Fibroblast of lung (primary cell): ENCODE measurements at regions not wholly inside any gene's neighbourhood (a gene's known extent, or its start where the extent isn't known, plus 50 kb on each side); places are given as distances from the start of the nearest gene placed in this dataset.

ENCODE experiments used
- CTCF ChIP-seq, 2 donors: IDR thresholded peaks in 1 of 2; conservative IDR thresholded peaks in 1 of 2; 1 replicate in 1 of 2; 2 replicates in 1 of 2; pipeline ENCODE4 v1.5.1; 2011 to 2012; ENCODE audit warnings: low read length in 2 of 2, control low read depth in 1 of 2, inconsistent platforms in 1 of 2, low read depth in 1 of 2, mild to moderate bottlenecking in 1 of 2
- EZH2 ChIP-seq: IDR thresholded peaks from 2 replicates; pipeline ENCODE4 v1.5.1; 2012; ENCODE audit warnings: low read length, control low read depth, mild to moderate bottlenecking; ENCODE audit errors: missing control alignments

DNA sequence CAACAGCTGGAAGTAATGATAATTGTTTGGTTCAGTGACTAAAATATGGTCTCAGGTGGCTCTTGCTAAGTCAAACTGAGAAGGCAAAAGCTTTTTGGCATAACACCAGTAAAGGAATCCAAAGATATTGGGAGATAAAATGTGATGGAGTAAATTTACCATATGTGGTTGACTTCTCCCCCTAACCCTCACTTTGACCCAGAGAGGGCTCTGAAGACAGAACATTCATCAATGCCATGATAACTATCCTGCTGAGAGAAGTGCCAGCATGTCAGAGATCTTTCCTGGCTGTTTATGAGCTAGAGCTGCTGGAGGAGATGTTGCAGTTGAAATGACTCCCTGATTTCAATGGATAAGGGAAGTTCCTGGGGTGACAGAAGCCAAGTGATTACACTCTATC lies 213.4 kb downstream of the SPCS3 start:
- TF ChIP-seq CTCF (conservative IDR thresholded peaks at IDR 0.05 in 1 of 2, IDR thresholded peaks at IDR 0.05 in 1 of 2; ENCODE audit: low read depth in 1 of 2, low read length in 2 of 2) (no peak), EZH2 (no peak)
